ENCODE measurements at regions not wholly inside any gene's neighbourhood (a gene's known extent, or its start where the extent isn't known, plus 50 kb on each side); places are given as distances from the start of the nearest gene placed in this dataset.

DNA sequence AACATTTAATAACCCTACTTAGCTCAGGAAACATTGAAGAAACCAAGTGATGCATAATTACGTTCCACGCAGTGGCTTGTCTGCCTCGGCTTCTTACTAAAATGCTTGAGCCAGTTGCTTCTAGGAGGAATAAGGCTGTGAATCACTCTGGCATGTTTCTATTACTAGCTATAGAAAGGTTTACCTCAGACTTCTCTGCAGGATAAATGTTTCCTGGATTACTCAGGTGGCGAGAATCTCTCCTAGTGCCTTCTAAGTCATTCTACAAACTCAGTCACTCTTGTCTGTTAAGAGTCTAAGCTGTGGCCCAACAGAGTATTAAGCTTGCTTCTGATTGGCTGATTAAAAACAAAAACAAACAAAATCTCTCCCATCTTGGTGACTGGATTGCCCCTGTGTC is 92.0 kb upstream of the RALGPS2 start:
- Mint-ChIP-seq H3K27me3 (ENCODE audit: insufficient read depth) (no peaks in the 10 kb centered on the region; the same call in 1 of the 2 replicates), H3K4me1 (ENCODE audit: low read depth) (peaks cover 62% of the 10 kb centered on the region), H3K36me3 (ENCODE audit: low read depth) (no peaks in the 10 kb centered on the region), H3K9me3 (no peaks in the 10 kb centered on the region), H3K4me3 (peak overlapping the region; percentile 67), H3K27ac (peak overlapping the region; percentile 93)
- TF ChIP-seq, protein P1, sequence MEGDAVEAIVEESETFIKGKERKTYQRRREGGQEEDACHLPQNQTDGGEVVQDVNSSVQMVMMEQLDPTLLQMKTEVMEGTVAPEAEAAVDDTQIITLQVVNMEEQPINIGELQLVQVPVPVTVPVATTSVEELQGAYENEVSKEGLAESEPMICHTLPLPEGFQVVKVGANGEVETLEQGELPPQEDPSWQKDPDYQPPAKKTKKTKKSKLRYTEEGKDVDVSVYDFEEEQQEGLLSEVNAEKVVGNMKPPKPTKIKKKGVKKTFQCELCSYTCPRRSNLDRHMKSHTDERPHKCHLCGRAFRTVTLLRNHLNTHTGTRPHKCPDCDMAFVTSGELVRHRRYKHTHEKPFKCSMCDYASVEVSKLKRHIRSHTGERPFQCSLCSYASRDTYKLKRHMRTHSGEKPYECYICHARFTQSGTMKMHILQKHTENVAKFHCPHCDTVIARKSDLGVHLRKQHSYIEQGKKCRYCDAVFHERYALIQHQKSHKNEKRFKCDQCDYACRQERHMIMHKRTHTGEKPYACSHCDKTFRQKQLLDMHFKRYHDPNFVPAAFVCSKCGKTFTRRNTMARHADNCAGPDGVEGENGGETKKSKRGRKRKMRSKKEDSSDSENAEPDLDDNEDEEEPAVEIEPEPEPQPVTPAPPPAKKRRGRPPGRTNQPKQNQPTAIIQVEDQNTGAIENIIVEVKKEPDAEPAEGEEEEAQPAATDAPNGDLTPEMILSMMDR (IDR thresholded peaks at IDR 0.05) = no peak
- peak; percentile 93 for DNase-seq

DNA sequence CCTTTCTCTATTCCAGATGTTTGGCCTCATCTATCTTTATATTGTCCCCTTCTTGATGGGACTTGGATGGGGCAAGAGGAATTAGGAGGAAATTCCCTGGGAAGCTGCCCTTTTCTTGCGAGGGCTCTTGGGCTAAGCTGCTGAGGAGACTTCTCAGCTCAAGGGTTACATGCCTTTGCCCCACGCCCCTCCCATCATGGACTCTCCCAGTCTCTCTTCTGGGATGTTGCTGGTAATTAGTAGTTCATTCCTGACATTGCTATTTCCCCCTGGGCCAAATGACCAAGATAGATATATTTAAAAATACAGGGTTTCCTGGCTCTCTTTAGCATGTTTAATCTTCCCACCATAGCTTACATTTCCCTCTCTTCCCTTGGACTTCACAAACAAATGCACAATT is 90.6 kb upstream of the RALGPS2 start:
- Mint-ChIP-seq H3K27me3 (ENCODE audit: insufficient read depth) (no peaks in the 10 kb centered on the region; the same call in 1 of the 2 replicates), H3K36me3 (ENCODE audit: low read depth) (no peaks in the 10 kb centered on the region), H3K27ac (peak overlapping the region; percentile 93), H3K4me1 (ENCODE audit: low read depth) (peaks cover 56% of the 10 kb centered on the region), H3K4me3 (peak overlapping the region; percentile 4), H3K9me3 (no peaks in the 10 kb centered on the region)
- TF ChIP-seq, protein P1 (IDR thresholded peaks at IDR 0.05) = no peak
- peak; percentile 66 for DNase-seq

DNA sequence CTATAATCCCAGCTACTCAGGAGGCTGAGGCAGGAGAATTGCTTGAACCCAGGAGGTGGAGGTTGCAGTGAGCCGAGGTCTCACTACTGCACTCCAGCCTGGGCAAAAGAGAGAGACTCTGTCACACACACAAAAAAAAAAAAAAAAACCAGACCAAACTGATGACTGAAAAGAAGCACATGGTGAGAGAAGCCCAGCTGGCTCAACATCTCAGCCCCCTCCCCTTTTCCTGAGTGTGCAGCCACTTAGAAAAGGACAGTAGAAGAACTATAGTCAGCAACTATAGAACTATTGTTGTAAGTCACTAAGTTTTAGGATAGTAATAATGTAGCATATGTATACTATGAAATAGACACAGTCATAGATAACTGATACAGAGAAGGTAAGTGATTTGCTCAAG is 87.2 kb upstream of the RALGPS2 start:
- Mint-ChIP-seq H3K27me3 (ENCODE audit: insufficient read depth) (no peaks in the 10 kb centered on the region; the same call in 1 of the 2 replicates), H3K36me3 (ENCODE audit: low read depth) (no peaks in the 10 kb centered on the region), H3K4me3 (no peak overlapping the region), H3K4me1 (ENCODE audit: low read depth) (peaks cover 46% of the 10 kb centered on the region), H3K9me3 (no peaks in the 10 kb centered on the region), H3K27ac (no peak overlapping the region)
- TF ChIP-seq, protein P1 (IDR thresholded peaks at IDR 0.05) = no peak
- no peak for DNase-seq

DNA sequence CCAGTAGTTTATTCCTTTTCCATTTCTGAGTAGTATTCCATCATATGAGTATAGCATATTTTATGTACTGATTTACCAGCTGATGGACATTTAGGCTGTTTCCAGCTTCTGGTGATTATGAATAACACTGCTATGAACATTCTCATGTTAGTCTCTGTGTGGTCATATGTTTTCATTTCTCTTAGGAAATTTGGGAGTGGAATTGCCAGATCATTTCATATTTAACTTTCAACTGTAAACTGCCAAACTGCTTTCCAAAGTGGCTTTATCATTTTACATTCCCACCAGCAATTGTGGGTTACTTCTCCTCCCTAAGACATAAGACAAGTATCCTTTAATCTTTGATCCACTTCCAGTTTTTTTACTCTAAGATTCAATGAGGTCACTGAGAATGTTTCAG is 85.7 kb upstream of the RALGPS2 start:
- Mint-ChIP-seq H3K9me3 (no peaks in the 10 kb centered on the region), H3K27ac (no peak overlapping the region), H3K4me3 (no peak overlapping the region), H3K36me3 (ENCODE audit: low read depth) (no peaks in the 10 kb centered on the region), H3K4me1 (ENCODE audit: low read depth) (peaks cover 39% of the 10 kb centered on the region), H3K27me3 (ENCODE audit: insufficient read depth) (no peaks in the 10 kb centered on the region; the same call in 1 of the 2 replicates)
- TF ChIP-seq, protein P1 (IDR thresholded peaks at IDR 0.05) = no peak
- DNase-seq = no peak

DNA sequence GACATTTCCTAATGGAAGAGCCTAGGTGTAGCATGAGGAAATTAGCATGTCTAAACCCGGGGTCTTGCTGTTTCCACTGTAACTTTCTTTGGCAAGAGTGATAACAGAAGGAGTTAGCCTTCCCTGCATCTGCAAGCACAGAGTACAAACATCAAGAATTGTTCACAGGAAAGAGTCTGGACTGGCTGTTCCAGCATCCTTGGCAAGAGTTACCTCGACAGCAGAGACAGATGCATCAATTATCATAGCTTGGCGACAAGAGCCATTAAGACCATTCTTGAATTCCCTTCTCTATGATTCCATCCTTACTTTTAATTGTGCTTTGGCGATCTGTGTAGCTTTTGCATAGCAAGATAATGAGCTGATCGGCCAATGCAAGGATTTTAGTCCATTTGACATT is 82.8 kb upstream of the RALGPS2 start:
- Mint-ChIP-seq H3K27ac (no peak overlapping the region), H3K9me3 (no peaks in the 10 kb centered on the region), H3K36me3 (ENCODE audit: low read depth) (no peaks in the 10 kb centered on the region), H3K27me3 (ENCODE audit: insufficient read depth) (no peaks in the 10 kb centered on the region), H3K4me3 (no peak overlapping the region), H3K4me1 (ENCODE audit: low read depth) (peaks cover 60% of the 10 kb centered on the region)
- TF ChIP-seq, protein P1 (IDR thresholded peaks at IDR 0.05) = no peak
- no peak for DNase-seq

DNA sequence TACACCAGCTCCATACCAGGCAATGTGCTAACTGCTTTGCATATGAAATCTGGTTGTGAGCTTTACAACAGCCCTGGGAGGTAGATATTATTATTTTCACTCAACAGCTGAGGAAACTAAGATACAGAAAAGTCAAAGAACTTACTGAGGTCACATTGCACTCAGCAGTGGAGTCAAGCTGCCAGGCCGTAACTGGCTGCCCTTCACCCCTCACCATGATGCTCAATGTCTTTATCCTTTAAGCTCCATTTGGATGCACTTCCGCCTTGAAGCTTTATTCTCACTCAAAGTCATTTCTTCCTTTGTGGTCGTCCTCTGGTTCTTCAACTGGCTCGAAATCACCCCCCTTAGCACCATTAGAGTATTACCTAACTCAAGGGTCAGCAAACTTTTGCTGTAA is 81.7 kb upstream of the RALGPS2 start:
- DNase-seq = no peak
- no peak overlapping the region for H3K27ac Mint-ChIP-seq
- H3K4me3 Mint-ChIP-seq = no peak overlapping the region
- no peaks in the 10 kb centered on the region for H3K9me3 Mint-ChIP-seq
- peaks cover 68% of the 10 kb centered on the region for H3K4me1 Mint-ChIP-seq (ENCODE audit: low read depth)
- H3K36me3 Mint-ChIP-seq (ENCODE audit: low read depth) = no peaks in the 10 kb centered on the region
- TF ChIP-seq, protein P1 (IDR thresholded peaks at IDR 0.05) = no peak
- no peaks in the 10 kb centered on the region for H3K27me3 Mint-ChIP-seq (ENCODE audit: insufficient read depth)
